GM12801 (cell line): ENCODE measurements at regions not wholly inside any gene's neighbourhood (a gene's known extent, or its start where the extent isn't known, plus 50 kb on each side); places are given as distances from the start of the nearest gene placed in this dataset.

Experiments used
- TF ChIP-seq, protein P1 (sequence below): IDR thresholded peaks from one replicate; pipeline ENCODE4 v1.5.1; 2011; ENCODE audit warnings: control low read depth; ENCODE audit not compliant: insufficient read length; ENCODE audit errors: extremely low read depth

- TF ChIP-seq, protein P1, sequence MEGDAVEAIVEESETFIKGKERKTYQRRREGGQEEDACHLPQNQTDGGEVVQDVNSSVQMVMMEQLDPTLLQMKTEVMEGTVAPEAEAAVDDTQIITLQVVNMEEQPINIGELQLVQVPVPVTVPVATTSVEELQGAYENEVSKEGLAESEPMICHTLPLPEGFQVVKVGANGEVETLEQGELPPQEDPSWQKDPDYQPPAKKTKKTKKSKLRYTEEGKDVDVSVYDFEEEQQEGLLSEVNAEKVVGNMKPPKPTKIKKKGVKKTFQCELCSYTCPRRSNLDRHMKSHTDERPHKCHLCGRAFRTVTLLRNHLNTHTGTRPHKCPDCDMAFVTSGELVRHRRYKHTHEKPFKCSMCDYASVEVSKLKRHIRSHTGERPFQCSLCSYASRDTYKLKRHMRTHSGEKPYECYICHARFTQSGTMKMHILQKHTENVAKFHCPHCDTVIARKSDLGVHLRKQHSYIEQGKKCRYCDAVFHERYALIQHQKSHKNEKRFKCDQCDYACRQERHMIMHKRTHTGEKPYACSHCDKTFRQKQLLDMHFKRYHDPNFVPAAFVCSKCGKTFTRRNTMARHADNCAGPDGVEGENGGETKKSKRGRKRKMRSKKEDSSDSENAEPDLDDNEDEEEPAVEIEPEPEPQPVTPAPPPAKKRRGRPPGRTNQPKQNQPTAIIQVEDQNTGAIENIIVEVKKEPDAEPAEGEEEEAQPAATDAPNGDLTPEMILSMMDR = no peak
These were observed 248.3 kb downstream of the EN1 start for GRCh38 chr2:118599141-118599540.

DNA sequence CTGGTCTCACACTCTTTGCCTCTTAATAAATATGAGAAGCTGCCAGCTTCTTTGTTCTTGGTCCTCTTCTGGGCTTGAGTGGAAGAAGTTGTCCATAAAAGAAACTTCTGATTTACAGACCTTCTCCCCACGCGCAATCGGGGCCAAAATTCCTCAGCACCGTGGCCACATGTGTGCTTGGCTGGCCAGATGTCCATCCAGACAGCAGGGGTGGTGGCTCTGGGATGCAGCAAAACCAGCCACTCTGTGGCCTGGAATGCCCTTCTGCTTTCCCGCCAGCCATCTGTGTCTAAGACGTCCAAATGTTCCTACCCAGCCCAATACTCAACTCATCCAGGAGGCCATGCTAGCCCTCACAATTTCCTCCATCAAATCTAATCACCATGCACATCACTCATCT lies 250.8 kb downstream of the EN1 start:
- TF ChIP-seq, protein P1 = no peak

GRCh38 chr2:118593257-118593656 lies 254.2 kb downstream of the EN1 start:
- TF ChIP-seq, protein P1 = no peak

GRCh38 chr2:118591223-118591622 lies 256.2 kb downstream of the EN1 start:
- TF ChIP-seq, protein P1 = no peak

GRCh38 chr2:118589721-118590120 lies 257.7 kb downstream of the EN1 start:
- TF ChIP-seq, protein P1 = no peak

DNA sequence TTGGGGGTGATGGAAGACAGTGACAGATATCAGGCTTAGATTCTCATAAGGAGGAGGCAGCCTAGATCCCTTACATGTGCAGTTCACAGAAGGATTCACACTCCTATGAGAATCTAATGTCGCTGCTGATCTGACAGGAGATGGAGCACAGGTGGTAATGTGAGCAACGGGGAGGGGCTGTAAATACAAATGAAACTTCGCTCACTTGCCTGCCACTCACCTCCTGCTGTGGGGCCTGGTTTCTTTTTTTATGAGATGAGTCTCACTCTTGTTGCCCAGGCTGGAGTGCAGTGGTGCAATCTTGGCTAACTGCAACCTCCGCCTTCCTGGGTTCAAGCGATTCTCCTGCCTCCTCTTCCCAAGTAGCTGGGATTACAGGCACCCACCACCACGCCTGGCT lies 258.6 kb downstream of the EN1 start:
- TF ChIP-seq, protein P1 = no peak

DNA sequence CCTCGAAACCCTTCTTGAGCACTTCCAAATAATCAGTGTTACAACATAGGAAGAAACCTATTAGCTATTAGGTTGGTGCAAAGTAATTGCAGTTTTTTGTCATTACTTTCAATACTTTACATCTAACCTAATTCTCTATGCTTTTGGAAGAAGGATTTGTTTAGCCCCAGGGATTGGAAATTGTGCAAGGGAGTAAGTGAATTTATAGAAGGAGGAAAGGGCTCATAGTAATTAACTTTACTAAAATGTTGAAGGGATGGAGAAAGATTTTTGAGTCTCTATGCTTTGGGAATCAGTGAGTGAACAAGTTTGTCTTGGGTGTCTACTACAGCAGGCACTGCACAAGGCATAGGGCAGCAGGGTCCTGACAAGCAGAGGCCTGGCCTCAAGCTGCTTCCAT lies 261.1 kb downstream of the EN1 start:
- TF ChIP-seq, protein P1 = no peak

- TF ChIP-seq, protein P1 = no peak
These were observed 262.6 kb downstream of the EN1 start for GRCh38 chr2:118584877-118585276.
